ENCODE measurements at regions not wholly inside any gene's neighbourhood (a gene's known extent, or its start where the extent isn't known, plus 50 kb on each side); places are given as distances from the start of the nearest gene placed in this dataset.

- intact Hi-C loops (cut with DNase I): no loop called here
- Histone ChIP-seq H3K27me3 (no peaks in the 10 kb centered on the region), H3K36me3 (replicated peaks in 1 of 2; ENCODE audit: insufficient read depth in 1 of 2, low read depth in 2 of 2) (no peaks in the 10 kb centered on the region), H3K9me3 (no peaks in the 10 kb centered on the region), H3K4me3 (no peak overlapping the region), H3K4me1 (no peaks in the 10 kb centered on the region), H3K27ac (no peak overlapping the region)
- DNase-seq (no peak), ATAC-seq (no peak)
- TF ChIP-seq, protein P1, sequence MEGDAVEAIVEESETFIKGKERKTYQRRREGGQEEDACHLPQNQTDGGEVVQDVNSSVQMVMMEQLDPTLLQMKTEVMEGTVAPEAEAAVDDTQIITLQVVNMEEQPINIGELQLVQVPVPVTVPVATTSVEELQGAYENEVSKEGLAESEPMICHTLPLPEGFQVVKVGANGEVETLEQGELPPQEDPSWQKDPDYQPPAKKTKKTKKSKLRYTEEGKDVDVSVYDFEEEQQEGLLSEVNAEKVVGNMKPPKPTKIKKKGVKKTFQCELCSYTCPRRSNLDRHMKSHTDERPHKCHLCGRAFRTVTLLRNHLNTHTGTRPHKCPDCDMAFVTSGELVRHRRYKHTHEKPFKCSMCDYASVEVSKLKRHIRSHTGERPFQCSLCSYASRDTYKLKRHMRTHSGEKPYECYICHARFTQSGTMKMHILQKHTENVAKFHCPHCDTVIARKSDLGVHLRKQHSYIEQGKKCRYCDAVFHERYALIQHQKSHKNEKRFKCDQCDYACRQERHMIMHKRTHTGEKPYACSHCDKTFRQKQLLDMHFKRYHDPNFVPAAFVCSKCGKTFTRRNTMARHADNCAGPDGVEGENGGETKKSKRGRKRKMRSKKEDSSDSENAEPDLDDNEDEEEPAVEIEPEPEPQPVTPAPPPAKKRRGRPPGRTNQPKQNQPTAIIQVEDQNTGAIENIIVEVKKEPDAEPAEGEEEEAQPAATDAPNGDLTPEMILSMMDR (IDR thresholded peaks at IDR 0.05): no peak
- TF ChIP-seq POLR2A (IDR thresholded peaks at IDR 0.05): no peak
- 52 to 54% methylated on average over 3 of the region's 3 CpGs for WGBS, 2 donors
Measured at GRCh38 chr16:5467552-5467951, 370.0 kb upstream of the EEF2KMT start.

DNA sequence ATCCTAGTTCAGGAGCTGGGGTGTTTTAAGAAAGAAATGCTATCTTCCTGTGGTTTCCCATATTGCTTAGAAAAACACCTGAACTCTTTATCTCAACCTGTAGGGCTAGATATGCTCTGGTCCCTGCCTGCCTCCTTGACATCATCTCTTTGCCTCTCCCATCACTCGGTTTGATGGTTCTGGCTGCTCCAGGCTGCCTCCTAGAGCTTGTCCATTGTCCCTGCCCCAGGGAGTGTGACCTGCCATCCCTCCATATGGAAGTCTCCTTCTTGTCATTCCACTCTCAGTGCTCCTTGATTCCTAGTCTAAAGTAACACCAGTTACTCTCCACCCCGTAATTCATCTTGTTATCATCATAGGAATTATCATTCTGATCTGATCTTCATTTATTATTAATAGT, 369.0 kb upstream of the EEF2KMT start:
- no peak for TF ChIP-seq POLR2A (IDR thresholded peaks at IDR 0.05)
- H3K27me3 ChIP-seq: no peaks in the 10 kb centered on the region
- intact Hi-C loops (cut with DNase I): no loop called here
- no peaks in the 10 kb centered on the region for H3K9me3 ChIP-seq
- H3K4me1 ChIP-seq: no peaks in the 10 kb centered on the region
- H3K4me3 ChIP-seq: no peak overlapping the region
- DNase-seq: no peak
- no peak overlapping the region for H3K27ac ChIP-seq
- H3K36me3 ChIP-seq (replicated peaks in 1 of 2; ENCODE audit: insufficient read depth in 1 of 2, low read depth in 2 of 2): no peaks in the 10 kb centered on the region
- ATAC-seq: no peak
- 23 to 28% methylated on average over 2 of the region's 2 CpGs for WGBS, 2 donors

- Histone ChIP-seq H3K27me3 (no peaks in the 10 kb centered on the region), H3K27ac (no peak overlapping the region), H3K9me3 (no peaks in the 10 kb centered on the region), H3K36me3 (replicated peaks in 1 of 2; ENCODE audit: insufficient read depth in 1 of 2, low read depth in 2 of 2) (no peaks in the 10 kb centered on the region), H3K4me1 (no peaks in the 10 kb centered on the region), H3K4me3 (no peak overlapping the region)
- WGBS, 2 donors: 58 to 59% methylated on average over 6 of the region's 6 CpGs
- no peak for DNase-seq
- TF ChIP-seq, protein P1 (IDR thresholded peaks at IDR 0.05): no peak
- no peak for TF ChIP-seq POLR2A (IDR thresholded peaks at IDR 0.05)
- intact Hi-C loops (cut with DNase I): no loop called here
- no peak for ATAC-seq
Measured at GRCh38 chr16:5465714-5466113, 368.1 kb upstream of the EEF2KMT start.

DNA sequence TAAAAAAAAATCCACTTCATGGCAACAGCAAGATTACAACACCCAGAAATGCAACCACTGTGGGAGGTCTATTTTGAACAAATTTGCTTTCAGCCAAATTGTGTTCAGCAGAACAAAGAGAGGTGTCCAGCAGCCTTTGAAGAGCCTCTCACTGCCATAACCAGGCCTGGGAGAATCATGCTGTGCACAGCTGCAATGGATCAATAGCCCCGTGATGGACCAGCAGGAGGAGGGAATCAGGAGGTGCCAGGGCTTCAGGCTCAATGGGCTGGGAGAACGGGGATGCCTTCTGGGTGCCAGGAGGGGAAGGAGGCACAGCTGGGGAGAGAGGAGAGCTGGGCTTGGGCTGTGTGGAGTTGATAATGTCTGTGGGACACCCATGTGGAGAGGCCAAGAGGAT, 366.2 kb upstream of the EEF2KMT start:
- H3K27ac ChIP-seq: no peak overlapping the region

DNA sequence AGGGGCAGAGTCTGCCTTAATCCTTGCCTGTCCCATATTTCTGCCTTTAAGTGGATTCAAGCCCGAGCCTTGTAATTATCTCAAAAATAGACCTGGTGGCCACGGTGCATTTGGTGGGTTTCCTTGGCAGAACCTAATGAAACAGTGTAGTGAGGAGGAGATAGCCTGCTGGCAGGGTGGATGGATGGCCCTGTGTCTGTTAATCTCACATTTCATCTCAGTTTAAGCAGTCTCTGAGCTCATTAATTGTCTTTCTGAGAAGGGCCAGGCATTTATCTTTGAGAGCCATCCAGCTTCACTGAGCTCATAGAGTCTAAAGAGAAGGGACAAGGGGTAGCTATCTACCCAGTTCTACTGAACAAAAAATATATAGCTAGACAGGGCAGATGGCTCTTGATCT, 364.0 kb upstream of the EEF2KMT start:
- no peak for DNase-seq
- 50 to 54% methylated on average over 2 of the region's 2 CpGs for WGBS, 2 donors
- no peaks in the 10 kb centered on the region for H3K27me3 ChIP-seq
- H3K36me3 ChIP-seq (replicated peaks in 1 of 2; ENCODE audit: insufficient read depth in 1 of 2, low read depth in 2 of 2): no peaks in the 10 kb centered on the region
- no peak for ATAC-seq
- H3K4me3 ChIP-seq: no peak overlapping the region
- H3K9me3 ChIP-seq: no peaks in the 10 kb centered on the region
- no peaks in the 10 kb centered on the region for H3K4me1 ChIP-seq
- no peak overlapping the region for H3K27ac ChIP-seq
- TF ChIP-seq, protein P1 (IDR thresholded peaks at IDR 0.05): no peak
- no peak for TF ChIP-seq POLR2A (IDR thresholded peaks at IDR 0.05)
- intact Hi-C loops (cut with DNase I): no loop called here

More for the DNA sequence above, 366.2 kb upstream of the EEF2KMT start:
- Histone ChIP-seq H3K36me3 (replicated peaks in 1 of 2; ENCODE audit: insufficient read depth in 1 of 2, low read depth in 2 of 2) (no peaks in the 10 kb centered on the region), H3K27me3 (no peaks in the 10 kb centered on the region), H3K9me3 (no peaks in the 10 kb centered on the region), H3K4me1 (no peaks in the 10 kb centered on the region), H3K4me3 (no peak overlapping the region)
- TF ChIP-seq, protein P1 (IDR thresholded peaks at IDR 0.05): no peak
- TF ChIP-seq POLR2A (IDR thresholded peaks at IDR 0.05): no peak
- ATAC-seq: no peak
- no peak for DNase-seq
- intact Hi-C loops (cut with DNase I): no loop called here
- 8 to 14% methylated on average over 2 of the region's 2 CpGs for WGBS, 2 donors
